Naive thymus-derived CD8-positive, alpha-beta T cell (primary cell): ENCODE measurements at regions not wholly inside any gene's neighbourhood (a gene's known extent, or its start where the extent isn't known, plus 50 kb on each side); places are given as distances from the start of the nearest gene placed in this dataset.

Experiments
- ATAC-seq, 2 donors: fragments of 150-1000 bp; cut with Tn5 transposase in 1 of 2; sonication (Bioruptor Pico), chemical (Tn5 transposase) in 1 of 2; 1 replicate in 1 of 2; 2 replicates in 1 of 2; pipeline ENCODE4 v1.10.0; 2021; ENCODE audit warnings: mild to moderate bottlenecking in 2 of 2, moderate library complexity in 2 of 2
- POLR2A ChIA-PET: fragments of 350-600 bp; sonication (Branson Sonifier 250); formaldehyde crosslinking; loops from one replicate; lab custom pipeline; 2021; ENCODE audit warnings: antibody characterized with exemption; lab: Charles Lee
- DNase-seq, 10 donors: peaks; one replicate each; pipeline versions ENCODE4 v3.0.0 to v3.0.0-alpha.2; 2020 to 2022
- H3K27ac Mint-ChIP-seq, 10 donors: one replicate each; pipeline ENCODE4 v1.8.0; 2020 to 2022; ENCODE audit warnings: mild to moderate bottlenecking in 10 of 10, mixed read lengths in 10 of 10, moderate library complexity in 4 of 10, inconsistent platforms in 1 of 10
- H3K27me3 Mint-ChIP-seq, 5 donors: one replicate each; pipeline ENCODE4 v1.8.0; 2021 to 2022; ENCODE audit warnings: mixed read lengths in 5 of 5
- H3K36me3 Mint-ChIP-seq, 3 donors: one replicate each; pipeline ENCODE4 v1.8.0; 2020 to 2022; ENCODE audit warnings: mixed read lengths in 3 of 3, mild to moderate bottlenecking in 2 of 3, inconsistent platforms in 1 of 3
- H3K4me1 Mint-ChIP-seq, 4 donors: one replicate each; pipeline ENCODE4 v1.8.0; 2021 to 2022; ENCODE audit warnings: mixed read lengths in 4 of 4
- H3K4me3 Mint-ChIP-seq, 10 donors: one replicate each; pipeline ENCODE4 v1.8.0; 2020 to 2022; ENCODE audit warnings: mild to moderate bottlenecking in 10 of 10, mixed read lengths in 10 of 10, moderate library complexity in 6 of 10, inconsistent platforms in 1 of 10
- H3K9me3 Mint-ChIP-seq, 9 donors: one replicate each; pipeline ENCODE4 v1.8.0; 2020 to 2022; ENCODE audit warnings: mixed read lengths in 9 of 9, mild to moderate bottlenecking in 3 of 9, inconsistent platforms in 1 of 9, moderate library complexity in 1 of 9

DNA sequence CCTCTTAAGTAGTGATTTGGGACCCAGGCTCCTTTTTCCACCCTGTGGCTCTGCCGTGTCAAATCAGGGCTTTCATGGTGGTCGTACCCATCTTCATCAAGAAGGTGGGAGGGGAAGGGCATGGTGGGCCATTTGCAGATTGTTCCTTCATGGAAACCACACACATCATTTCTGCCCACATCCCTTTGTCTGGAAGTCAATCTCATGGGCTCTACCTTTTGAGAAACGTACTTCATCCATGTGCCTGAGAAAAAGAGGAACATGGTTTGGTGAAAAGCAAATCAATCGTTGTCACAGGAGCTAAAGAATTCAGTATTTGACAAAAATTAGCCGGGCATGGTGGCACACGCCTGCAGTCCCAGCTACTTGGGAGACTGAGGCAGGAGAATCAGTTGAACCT is 233.4 kb downstream of the FOXO1 start:
- POLR2A ChIA-PET: interaction anchor here (0.9 to 2.8 kb wide), 3 partner anchors 43 to 364 kb away, joined by 3 to 12 read pairs (median 4); no protein-coding TSS in a partner anchor
- no peak for DNase-seq
- H3K9me3 Mint-ChIP-seq: no peaks in the 10 kb centered on the region

DNA sequence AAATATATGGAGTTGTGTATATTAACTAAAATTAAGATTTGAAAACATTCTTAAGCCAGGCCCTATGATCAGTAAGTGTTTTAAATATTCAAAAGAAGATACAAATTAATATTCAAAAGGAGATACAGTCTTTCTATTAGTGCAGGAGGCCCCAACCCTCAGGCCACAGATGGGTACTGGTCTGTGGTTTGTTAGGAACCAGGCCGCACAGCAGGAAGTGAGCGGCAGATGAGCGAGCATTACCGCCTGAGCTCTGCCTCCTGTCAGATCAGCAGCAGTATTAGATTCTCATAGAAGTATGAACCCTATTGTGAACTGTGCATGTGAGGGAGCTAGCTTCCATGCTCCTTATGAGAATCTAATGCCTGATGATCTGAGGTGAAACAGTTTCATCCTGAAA is 232.9 kb downstream of the FOXO1 start:
- ATAC-seq (peak; percentile 59 to 70), DNase-seq (peak in 7 of 10 donors; percentile 6 to 40 (median 28))
- peaks cover 27 to 91% (median 65%) of the 10 kb centered on the region in 4 donors for H3K4me1 Mint-ChIP-seq
- H3K9me3 Mint-ChIP-seq: no peaks in the 10 kb centered on the region
- H3K36me3 Mint-ChIP-seq: no peaks in the 10 kb centered on the region
- no peaks in the 10 kb centered on the region for H3K27me3 Mint-ChIP-seq
- peak overlapping the region in 9 of 10 donors; percentile 77 to 92 (median 86) for H3K27ac Mint-ChIP-seq
- H3K4me3 Mint-ChIP-seq: peak overlapping the region; percentile 15 to 75 (median 62)
- POLR2A ChIA-PET: interaction anchor here (0.6 to 2.8 kb wide), 3 partner anchors 114 to 336 kb away, joined by 3 to 12 read pairs (median 4); no protein-coding TSS in a partner anchor

More for the DNA sequence above, 233.4 kb downstream of the FOXO1 start:
- Mint-ChIP-seq H3K4me1 (peaks cover 23 to 91% (median 59%) of the 10 kb centered on the region in 4 donors), H3K4me3 (peak overlapping the region in 3 of 10 donors; percentile 10 to 75 (median 20)), H3K36me3 (no peaks in the 10 kb centered on the region), H3K27ac (peak overlapping the region in 4 of 10 donors; percentile 3 to 85 (median 42)), H3K27me3 (no peaks in the 10 kb centered on the region)
- ATAC-seq: no peak

DNA sequence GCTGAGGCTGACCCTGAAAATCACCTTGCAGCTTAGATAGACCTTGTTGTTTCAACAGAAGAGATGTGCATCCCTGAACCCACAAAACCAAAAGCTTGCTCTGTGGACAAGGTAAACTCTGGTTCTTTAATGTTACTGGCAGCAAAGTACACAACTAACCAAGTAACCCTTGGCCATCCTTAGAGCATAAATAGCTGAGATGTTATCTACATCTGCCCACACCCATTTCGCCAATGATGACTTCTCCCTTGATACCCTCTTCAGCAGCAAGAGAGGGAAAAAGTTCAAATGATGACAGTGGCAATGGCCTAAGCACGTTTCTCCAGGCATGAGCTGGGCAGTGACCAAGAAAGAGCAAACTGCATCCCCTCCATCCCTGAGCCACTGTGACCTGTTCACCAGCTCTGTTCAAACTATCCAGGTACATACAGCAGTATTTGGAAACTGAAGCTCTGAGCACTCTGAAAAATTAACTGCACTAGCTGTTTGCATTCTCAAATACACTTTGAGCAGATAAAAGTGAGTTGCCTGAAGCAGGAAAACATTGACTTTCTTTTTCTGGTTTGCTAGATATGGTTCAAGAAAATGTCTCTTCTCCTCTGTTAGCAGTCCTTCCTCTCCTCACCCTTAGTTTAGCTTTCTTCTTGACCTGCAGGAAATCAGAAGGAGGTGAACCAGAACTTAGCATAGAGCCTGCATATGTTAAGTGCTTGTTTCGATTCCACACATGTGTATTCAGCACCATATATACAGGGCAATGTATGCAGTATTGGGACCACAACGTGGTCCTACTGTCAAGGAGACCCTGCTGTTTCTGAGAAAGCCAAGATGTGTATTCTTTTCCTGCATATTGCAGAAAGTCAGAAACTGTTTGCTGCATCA is 231.7 kb downstream of the FOXO1 start:
- Mint-ChIP-seq H3K36me3 (no peaks in the 10 kb centered on the region), H3K4me3 (peak overlapping the region in 9 of 10 donors; percentile 13 to 81 (median 58)), H3K27me3 (no peaks in the 10 kb centered on the region), H3K4me1 (peaks cover 34 to 93% (median 74%) of the 10 kb centered on the region in 4 donors), H3K9me3 (no peaks in the 10 kb centered on the region), H3K27ac (peak overlapping the region; percentile 34 to 90 (median 84))
- DNase-seq (peak in 2 of 10 donors; percentile 14 to 15), ATAC-seq (peak; percentile 19 to 23)
- POLR2A ChIA-PET: interaction anchor here (0.7 to 2.8 kb wide), 4 partner anchors 24 to 230 kb away, joined by 3 to 12 read pairs (median 3); no protein-coding TSS in a partner anchor

DNA sequence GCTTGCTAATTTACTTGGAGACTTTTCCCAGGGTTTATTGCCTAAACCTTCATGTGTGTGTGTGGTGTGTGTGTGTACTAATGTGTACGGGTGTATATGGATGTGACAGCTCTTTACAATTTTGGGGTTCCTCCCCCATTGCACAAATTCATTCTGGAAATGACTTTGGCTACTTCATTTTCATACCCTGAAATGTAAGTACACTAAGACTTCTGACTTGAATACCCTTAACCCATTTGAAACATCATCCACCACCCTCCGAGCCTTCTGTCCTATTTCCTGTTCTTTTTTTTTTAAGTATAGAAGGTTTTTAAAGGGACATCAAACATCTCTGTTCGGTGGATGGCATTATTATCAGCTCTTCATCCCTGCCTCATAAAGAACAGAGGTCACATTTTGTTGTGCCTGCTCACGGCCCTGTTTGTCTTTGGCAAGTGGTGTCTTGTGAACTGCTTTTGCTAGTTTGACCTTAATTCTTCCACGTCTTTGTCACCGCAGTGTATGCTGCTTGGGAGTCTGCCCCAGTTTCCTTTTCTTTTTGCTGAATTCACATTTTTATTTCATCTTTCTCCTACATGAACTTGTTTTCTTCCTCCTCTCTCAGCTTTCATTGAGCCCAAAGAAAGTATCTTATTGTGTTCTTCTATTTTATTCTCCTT is 228.3 kb downstream of the FOXO1 start:
- DNase-seq: no peak
- H3K4me1 Mint-ChIP-seq: peaks cover 24 to 63% (median 51%) of the 10 kb centered on the region in 4 donors
- ATAC-seq: no peak
- no peaks in the 10 kb centered on the region for H3K36me3 Mint-ChIP-seq
- peak overlapping the region; percentile 41 to 93 (median 82) for H3K27ac Mint-ChIP-seq
- H3K27me3 Mint-ChIP-seq: no peaks in the 10 kb centered on the region
- no peaks in the 10 kb centered on the region for H3K9me3 Mint-ChIP-seq
- POLR2A ChIA-PET: interaction anchor here (0.5 to 1.3 kb wide), 4 partner anchors 21 to 777 kb away, joined by 3 to 7 read pairs (median 4); no protein-coding TSS in a partner anchor
- peak overlapping the region; percentile 61 to 85 (median 78) for H3K4me3 Mint-ChIP-seq

DNA sequence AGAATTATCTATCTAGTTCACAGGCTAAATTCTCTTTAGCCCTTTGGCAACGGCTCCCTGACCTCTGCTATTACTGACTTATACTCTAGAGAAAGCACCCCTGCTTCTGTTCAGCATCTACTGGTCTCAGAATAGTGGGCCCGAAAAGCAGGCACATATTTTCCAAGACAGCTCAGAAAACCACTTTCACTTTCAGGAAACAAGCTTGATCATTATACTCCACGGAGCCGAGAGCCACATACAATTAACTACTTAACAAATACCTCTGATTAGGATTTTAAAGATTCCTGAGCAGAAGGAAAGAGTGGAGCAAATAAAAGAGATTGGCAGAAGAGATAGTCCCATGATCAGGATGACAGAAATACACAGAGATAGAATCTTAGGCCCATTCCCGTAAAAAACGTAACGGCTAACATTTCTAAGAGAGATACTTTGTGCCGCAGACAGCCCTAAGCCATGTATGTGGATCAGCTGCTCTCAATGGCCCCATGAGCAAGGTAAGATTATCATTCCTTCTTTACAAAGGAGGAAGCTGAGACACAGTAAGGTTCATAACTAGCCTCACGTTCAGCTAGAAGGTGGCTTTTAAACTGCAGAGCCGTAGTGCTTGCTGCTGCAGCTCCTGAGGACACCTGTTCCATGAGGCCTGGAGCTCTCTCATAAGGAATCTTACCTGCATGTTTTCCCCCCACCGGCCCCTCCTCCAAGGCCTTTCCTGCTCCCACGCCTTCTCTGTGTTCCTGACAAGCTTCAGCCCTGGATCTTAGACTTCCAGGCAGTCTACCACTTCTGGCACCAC is 227.2 kb downstream of the FOXO1 start:
- Mint-ChIP-seq H3K27ac (peak overlapping the region; percentile 41 to 90 (median 82)), H3K9me3 (no peaks in the 10 kb centered on the region), H3K27me3 (no peaks in the 10 kb centered on the region), H3K4me1 (peaks cover 24 to 63% (median 42%) of the 10 kb centered on the region in 4 donors), H3K36me3 (no peaks in the 10 kb centered on the region), H3K4me3 (peak overlapping the region; percentile 65 to 85 (median 78))
- ATAC-seq (peak; percentile 68 to 73), DNase-seq (peak in 4 of 10 donors; percentile 6 to 38 (median 29))
- POLR2A ChIA-PET: interaction anchor here (0.8 to 1.3 kb wide), 3 partner anchors 9 to 225 kb away, joined by 3 to 4 read pairs (median 4); no protein-coding TSS in a partner anchor

DNA sequence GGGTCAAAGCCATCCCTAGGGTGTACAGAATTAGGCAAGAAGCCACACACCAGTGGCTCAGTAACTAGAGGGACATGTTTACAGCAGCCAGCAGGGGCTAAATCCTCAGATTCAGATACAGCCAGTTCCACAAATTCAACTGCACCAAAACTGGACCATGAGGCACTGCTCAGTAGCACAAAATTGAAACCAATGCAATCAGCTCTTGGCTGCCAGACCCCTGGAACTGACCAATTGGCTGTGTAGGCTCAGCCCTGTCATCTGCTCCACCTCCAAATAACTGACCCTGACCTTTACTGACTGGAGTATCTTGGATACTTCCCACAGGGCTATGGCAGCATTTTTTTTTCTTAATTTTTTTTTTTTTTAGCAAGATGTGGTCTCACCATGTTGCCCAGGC is 226.5 kb downstream of the FOXO1 start:
- Mint-ChIP-seq H3K4me1 (peaks cover 21 to 60% (median 34%) of the 10 kb centered on the region in 4 donors), H3K36me3 (no peaks in the 10 kb centered on the region), H3K27ac (peak overlapping the region in 6 of 10 donors; percentile 34 to 90 (median 66)), H3K27me3 (no peaks in the 10 kb centered on the region), H3K4me3 (peak overlapping the region in 3 of 10 donors; percentile 74 to 80 (median 79)), H3K9me3 (no peaks in the 10 kb centered on the region)
- POLR2A ChIA-PET: interaction anchor here (0.6 to 1.3 kb wide), 3 partner anchors 8 to 224 kb away, joined by 3 to 4 read pairs (median 3); no protein-coding TSS in a partner anchor
- ATAC-seq: no peak
- no peak for DNase-seq

DNA sequence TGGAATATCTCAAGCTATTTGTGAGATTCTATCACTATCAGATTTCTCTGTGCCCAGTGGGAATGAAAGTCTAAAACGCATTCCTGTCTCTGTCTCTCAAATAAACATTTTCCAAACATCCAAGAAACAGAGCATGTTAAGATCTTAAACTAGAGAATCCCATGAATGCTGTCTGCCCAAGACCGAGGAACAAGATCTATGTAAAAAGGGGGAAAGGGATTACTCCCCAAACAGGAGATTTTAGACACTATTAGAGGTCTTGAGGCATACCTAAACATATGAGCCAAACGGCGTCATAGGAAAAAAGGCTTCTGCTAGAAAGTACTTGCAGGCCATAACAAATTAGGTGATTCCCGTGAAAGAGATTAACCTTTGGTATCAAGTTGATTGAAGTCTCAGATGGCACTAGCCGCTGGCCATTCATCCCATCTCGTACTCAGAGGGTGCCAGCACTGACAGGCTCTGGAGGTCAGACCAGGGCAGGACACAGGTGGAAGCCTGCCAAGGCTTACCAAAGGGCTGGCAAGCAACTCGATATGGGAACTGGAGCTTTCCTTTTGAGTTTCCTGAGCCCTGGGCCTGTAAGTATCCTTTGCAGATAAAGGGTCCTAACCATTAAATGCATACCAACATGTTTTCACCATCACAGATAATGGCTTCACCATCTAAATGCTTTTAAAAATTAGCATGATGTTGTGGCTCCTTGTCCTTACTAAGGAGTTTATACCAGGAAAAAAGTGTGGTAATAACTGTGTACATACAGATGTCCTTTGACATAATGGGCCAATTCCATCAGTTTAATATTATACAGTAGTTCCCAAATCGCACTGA is 225.2 kb downstream of the FOXO1 start:
- Mint-ChIP-seq H3K4me3 (no peak overlapping the region), H3K27ac (no peak overlapping the region), H3K9me3 (no peaks in the 10 kb centered on the region), H3K27me3 (no peaks in the 10 kb centered on the region), H3K36me3 (no peaks in the 10 kb centered on the region), H3K4me1 (peaks cover 17 to 56% (median 30%) of the 10 kb centered on the region in 4 donors)
- DNase-seq (no peak), ATAC-seq (no peak)
- POLR2A ChIA-PET: no interaction called here

DNA sequence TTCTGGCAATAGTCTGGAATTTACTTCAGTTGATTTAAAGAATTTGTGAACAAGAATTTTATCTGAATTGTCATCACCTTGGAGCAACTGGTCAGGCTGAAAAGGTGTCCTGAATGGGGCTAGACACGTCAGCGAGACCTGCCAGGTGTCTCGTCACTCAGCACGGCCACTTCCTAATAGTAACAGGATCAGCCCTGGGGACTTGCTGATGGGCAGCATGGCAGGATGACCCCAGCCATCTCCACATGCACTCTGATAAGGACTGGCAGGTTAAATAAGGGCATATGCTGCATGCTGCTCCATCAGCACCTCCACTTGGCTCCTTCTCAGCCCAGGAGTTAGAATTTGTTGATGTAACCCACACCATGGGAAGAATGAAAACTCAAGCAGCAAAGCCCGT is 224.2 kb downstream of the FOXO1 start:
- H3K27ac Mint-ChIP-seq: no peak overlapping the region
- POLR2A ChIA-PET: no interaction called here
- ATAC-seq: no peak

DNA sequence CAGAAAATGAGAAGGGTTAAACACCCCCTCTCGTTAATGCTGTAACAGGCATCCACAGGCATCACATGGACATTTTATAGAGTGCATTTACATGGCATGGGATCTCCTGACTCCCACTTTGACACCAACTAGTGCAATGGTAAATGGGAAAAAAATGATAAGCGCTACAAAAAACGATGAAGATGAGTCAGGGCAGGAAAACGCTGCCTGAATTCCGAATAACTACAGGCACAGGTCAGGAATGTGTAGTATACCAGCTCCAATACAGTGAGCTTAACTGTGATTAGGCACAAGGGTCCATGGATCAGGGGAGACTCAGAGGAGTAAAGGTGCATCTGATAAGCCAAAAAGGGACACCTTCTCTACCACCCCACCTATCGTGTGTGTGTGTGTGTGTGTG is 223.6 kb downstream of the FOXO1 start:
- H3K27ac Mint-ChIP-seq: no peak overlapping the region
- no peak for ATAC-seq

More for the DNA sequence above, 224.2 kb downstream of the FOXO1 start:
- Mint-ChIP-seq H3K9me3 (no peaks in the 10 kb centered on the region), H3K36me3 (no peaks in the 10 kb centered on the region), H3K27me3 (no peaks in the 10 kb centered on the region), H3K4me3 (no peak overlapping the region), H3K4me1 (peaks cover 15 to 59% (median 34%) of the 10 kb centered on the region in 4 donors)
- DNase-seq: no peak

DNA sequence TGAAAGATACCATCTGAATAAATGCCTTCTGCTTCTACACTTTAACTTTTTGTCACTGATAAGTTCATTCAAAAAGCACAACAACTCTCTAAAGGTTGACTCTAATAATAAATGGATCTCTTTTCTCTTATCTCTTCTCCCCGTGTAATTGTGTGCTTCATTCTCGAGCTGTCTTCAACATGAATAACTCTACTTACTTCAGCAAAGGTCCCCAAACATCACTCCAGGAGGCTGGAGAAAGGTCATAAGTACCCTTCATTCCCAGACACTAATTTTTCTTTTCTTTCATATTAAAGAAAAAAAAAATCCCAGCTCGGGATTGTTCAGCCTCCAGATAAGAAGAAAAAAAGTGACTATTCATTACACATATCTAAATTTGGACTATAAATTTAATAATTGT is 222.2 kb downstream of the FOXO1 start:
- DNase-seq (no peak), ATAC-seq (no peak)
- peaks cover 0 to 3% (median 0%) of the 10 kb centered on the region in 9 donors for H3K9me3 Mint-ChIP-seq
- POLR2A ChIA-PET: interaction anchor here (1.1 kb wide), 1 partner anchor 20 kb away, joined by 3 read pairs; no protein-coding TSS in a partner anchor
- peaks cover 0 to 3% (median 0%) of the 10 kb centered on the region in 3 donors for H3K36me3 Mint-ChIP-seq
- H3K27ac Mint-ChIP-seq: peak overlapping the region in 1 of 10 donors; percentile 67
- no peak overlapping the region for H3K4me3 Mint-ChIP-seq
- H3K4me1 Mint-ChIP-seq: peaks cover 10 to 51% (median 26%) of the 10 kb centered on the region in 4 donors
- H3K27me3 Mint-ChIP-seq: no peaks in the 10 kb centered on the region

More for the DNA sequence above, 223.6 kb downstream of the FOXO1 start:
- DNase-seq: no peak
- no peaks in the 10 kb centered on the region for H3K36me3 Mint-ChIP-seq
- POLR2A ChIA-PET: no interaction called here
- no peak overlapping the region for H3K4me3 Mint-ChIP-seq
- H3K4me1 Mint-ChIP-seq: peaks cover 14 to 56% (median 30%) of the 10 kb centered on the region in 4 donors
- no peaks in the 10 kb centered on the region for H3K9me3 Mint-ChIP-seq
- H3K27me3 Mint-ChIP-seq: no peaks in the 10 kb centered on the region

DNA sequence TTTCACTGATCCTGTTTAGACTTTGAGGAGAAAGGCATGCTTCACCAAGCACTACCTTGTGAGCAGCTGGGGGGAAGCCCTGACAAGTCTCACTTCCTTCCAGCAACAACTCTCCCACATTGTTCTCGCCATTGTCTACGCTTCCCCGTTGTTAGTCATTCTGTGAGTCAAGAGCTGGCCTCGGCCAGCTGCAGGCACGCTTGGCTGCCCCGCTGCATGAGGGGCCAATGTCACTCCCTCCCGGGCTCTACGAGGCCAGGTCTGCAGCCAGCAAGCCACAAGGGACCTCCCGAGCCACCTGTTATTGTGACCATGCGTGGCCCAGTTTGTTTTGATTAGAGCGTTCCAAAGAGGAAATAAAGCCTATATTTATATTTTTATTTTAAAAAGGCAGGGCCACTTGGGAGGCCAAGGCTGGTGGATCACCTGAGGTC is 220.9 kb downstream of the FOXO1 start:
- DNase-seq (peak in 2 of 10 donors; percentile 57 to 70), ATAC-seq (peak in 1 of 2 donors; percentile 88)
- peaks cover 0 to 7% (median 5%) of the 10 kb centered on the region in 3 donors for H3K36me3 Mint-ChIP-seq
- H3K4me1 Mint-ChIP-seq: peaks cover 8 to 46% (median 19%) of the 10 kb centered on the region in 4 donors
- H3K4me3 Mint-ChIP-seq: peak overlapping the region in 1 of 10 donors; percentile 45
- H3K9me3 Mint-ChIP-seq: peaks cover 0 to 9% (median 3%) of the 10 kb centered on the region in 9 donors
- H3K27ac Mint-ChIP-seq: peak overlapping the region in 2 of 10 donors; percentile 63 to 67
- H3K27me3 Mint-ChIP-seq: no peaks in the 10 kb centered on the region
- POLR2A ChIA-PET: interaction anchor here (0.8 to 1.1 kb wide), 2 partner anchors 8 to 14 kb away, joined by 3 read pairs; no protein-coding TSS in a partner anchor
